Liver (tissue), 3 donors: ENCODE measurements at regions not wholly inside any gene's neighbourhood (a gene's known extent, or its start where the extent isn't known, plus 50 kb on each side); places are given as distances from the start of the nearest gene placed in this dataset.

Experiments
- ATF3 ChIP-seq: IDR thresholded peaks from 2 replicates; pipeline ENCODE4 v1.6.1; 2016; ENCODE audit warnings: antibody characterized with exemption
- CTCF ChIP-seq: fragments of 150-350 bp; IDR thresholded peaks from 2 replicates; pipeline ENCODE4 v1.5.1; 2017; ENCODE audit warnings: improper control_type of control experiment, low read depth, low read length; ENCODE audit not compliant: missing input control
- FOXA2 ChIP-seq: IDR thresholded peaks from 2 replicates; pipeline ENCODE4 v1.6.1; 2016; ENCODE audit warnings: antibody characterized with exemption
- MAX ChIP-seq: IDR thresholded peaks from 2 replicates; pipeline ENCODE4 v1.6.1; 2016; ENCODE audit warnings: antibody characterized with exemption
- RXRA ChIP-seq, 2 donors: IDR thresholded peaks; 2 replicates each; pipeline ENCODE4 v1.6.1; 2017 to 2018; ENCODE audit warnings: antibody characterized with exemption in 2 of 2, mild to moderate bottlenecking in 1 of 2
- SP1 ChIP-seq: IDR thresholded peaks from 2 replicates; pipeline ENCODE4 v1.6.1; 2018; ENCODE audit warnings: antibody characterized with exemption, mild to moderate bottlenecking
- YY1 ChIP-seq: IDR thresholded peaks from 2 replicates; pipeline ENCODE4 v1.6.1; 2016; ENCODE audit warnings: antibody characterized with exemption, mild to moderate bottlenecking
- donor health status: healthy.
- donor health status: healthy.

- TF ChIP-seq CTCF: no peak
- no peak for TF ChIP-seq RXRA (IDR thresholded peaks at IDR 0.05)
- no peak for TF ChIP-seq ATF3
- TF ChIP-seq SP1: no peak
- no peak for TF ChIP-seq YY1
- TF ChIP-seq MAX: no peak
- no peak for TF ChIP-seq FOXA2
Measured at GRCh38 chr22:48727454-48728058, 1100.1 kb downstream of the BRD1 start.
